ENCODE measurements at regions not wholly inside any gene's neighbourhood (a gene's known extent, or its start where the extent isn't known, plus 50 kb on each side); places are given as distances from the start of the nearest gene placed in this dataset.

DNA sequence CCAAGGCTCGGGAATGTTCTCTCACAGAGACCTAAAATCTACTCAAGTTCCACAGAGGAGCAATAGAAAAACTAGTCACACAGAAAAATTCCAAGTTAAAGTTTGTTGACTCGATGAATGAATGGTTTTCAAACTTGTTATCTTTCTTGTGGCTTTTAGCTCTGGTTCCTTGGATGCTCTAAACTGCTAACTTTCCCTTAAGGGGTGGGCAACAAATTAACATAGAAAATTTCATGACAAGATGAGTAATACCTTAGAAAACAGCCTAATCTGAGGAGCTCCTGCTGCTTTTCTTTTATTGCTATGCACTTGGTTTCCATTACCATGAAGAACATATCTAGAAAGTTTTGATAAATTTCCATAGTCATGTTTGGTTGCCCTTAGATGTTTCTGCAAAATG is 100.2 kb upstream of the CCDC112 start:
- TF ChIP-seq, protein P1, sequence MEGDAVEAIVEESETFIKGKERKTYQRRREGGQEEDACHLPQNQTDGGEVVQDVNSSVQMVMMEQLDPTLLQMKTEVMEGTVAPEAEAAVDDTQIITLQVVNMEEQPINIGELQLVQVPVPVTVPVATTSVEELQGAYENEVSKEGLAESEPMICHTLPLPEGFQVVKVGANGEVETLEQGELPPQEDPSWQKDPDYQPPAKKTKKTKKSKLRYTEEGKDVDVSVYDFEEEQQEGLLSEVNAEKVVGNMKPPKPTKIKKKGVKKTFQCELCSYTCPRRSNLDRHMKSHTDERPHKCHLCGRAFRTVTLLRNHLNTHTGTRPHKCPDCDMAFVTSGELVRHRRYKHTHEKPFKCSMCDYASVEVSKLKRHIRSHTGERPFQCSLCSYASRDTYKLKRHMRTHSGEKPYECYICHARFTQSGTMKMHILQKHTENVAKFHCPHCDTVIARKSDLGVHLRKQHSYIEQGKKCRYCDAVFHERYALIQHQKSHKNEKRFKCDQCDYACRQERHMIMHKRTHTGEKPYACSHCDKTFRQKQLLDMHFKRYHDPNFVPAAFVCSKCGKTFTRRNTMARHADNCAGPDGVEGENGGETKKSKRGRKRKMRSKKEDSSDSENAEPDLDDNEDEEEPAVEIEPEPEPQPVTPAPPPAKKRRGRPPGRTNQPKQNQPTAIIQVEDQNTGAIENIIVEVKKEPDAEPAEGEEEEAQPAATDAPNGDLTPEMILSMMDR (IDR thresholded peaks at IDR 0.05) = no peak
- TF ChIP-seq POLR2A (IDR thresholded peaks at IDR 0.05) = no peak
